Parathyroid adenoma (tissue), 2 donors: ENCODE measurements at regions not wholly inside any gene's neighbourhood (a gene's known extent, or its start where the extent isn't known, plus 50 kb on each side); places are given as distances from the start of the nearest gene placed in this dataset.
"Not testable (repeated sequence)": the region's sequence is repeated elsewhere in the genome, so short reads cannot be mapped to it uniquely, and the experiment has no call there.

ENCODE experiments used
- H2AFZ ChIP-seq: fragments of 300-600 bp; sonication (generic); one replicate; pipeline ENCODE4 v1.7.0; 2017; ENCODE audit warnings: antibody characterized with exemption, mild to moderate bottlenecking
- H3K27ac ChIP-seq: fragments of 300-600 bp; sonication (generic); one replicate; pipeline ENCODE4 v1.7.0; 2017
- H3K27me3 ChIP-seq: fragments of 300-600 bp; sonication (generic); one replicate; pipeline ENCODE4 v1.7.0; 2017; ENCODE audit warnings: low read length; ENCODE audit not compliant: control insufficient read depth, insufficient read depth
- H3K36me3 ChIP-seq: fragments of 300-600 bp; sonication (generic); one replicate; pipeline ENCODE4 v1.7.0; 2017; ENCODE audit warnings: low read length; ENCODE audit not compliant: control insufficient read depth, insufficient read depth
- H3K4me1 ChIP-seq: fragments of 300-600 bp; sonication (generic); one replicate; pipeline ENCODE4 v1.7.0; 2017; ENCODE audit warnings: control low read depth
- H3K4me2 ChIP-seq: fragments of 300-600 bp; sonication (generic); one replicate; pipeline ENCODE4 v1.7.0; 2017; ENCODE audit warnings: low read length
- H3K4me3 ChIP-seq: fragments of 300-600 bp; sonication (generic); one replicate; pipeline ENCODE4 v1.7.0; 2017; ENCODE audit warnings: low read depth, low read length
- H3K79me2 ChIP-seq: fragments of 300-600 bp; sonication (generic); one replicate; pipeline ENCODE4 v1.7.0; 2017; ENCODE audit warnings: control low read depth
- H3K9ac ChIP-seq: fragments of 300-600 bp; sonication (generic); one replicate; pipeline ENCODE4 v1.7.0; 2017; ENCODE audit warnings: mild to moderate bottlenecking
- H3K9me3 ChIP-seq: fragments of 300-600 bp; sonication (generic); one replicate; pipeline ENCODE4 v1.7.0; 2017; ENCODE audit warnings: low read length; ENCODE audit not compliant: control insufficient read depth
- CTCF ChIP-seq: fragments of 300-600 bp; sonication (generic); IDR thresholded peaks from one replicate; pipeline ENCODE4 v1.7.0; 2017; ENCODE audit warnings: antibody characterized with exemption, mild to moderate bottlenecking
- donor health status: primary hyperparathyroidism.

GRCh38 chr16:18152832-18153231 lies 183.7 kb downstream of the NPIPA8 start:
- not testable (repeated sequence) for H3K9me3 ChIP-seq, H3K79me2 ChIP-seq, H2AFZ ChIP-seq, H3K27me3 ChIP-seq, H3K4me2 ChIP-seq, H3K4me1 ChIP-seq, H3K4me3 ChIP-seq, H3K36me3 ChIP-seq, H3K9ac ChIP-seq, H3K27ac ChIP-seq

GRCh38 chr16:18148132-18148531 lies 188.4 kb downstream of the NPIPA8 start:
- H3K4me1 ChIP-seq, H3K27me3 ChIP-seq, H3K4me3 ChIP-seq, H3K4me2 ChIP-seq, H3K9ac ChIP-seq, H3K9me3 ChIP-seq, H2AFZ ChIP-seq, H3K79me2 ChIP-seq, H3K36me3 ChIP-seq, H3K27ac ChIP-seq: not testable (repeated sequence)

GRCh38 chr16:18146601-18147142 lies 189.9 kb downstream of the NPIPA8 start:
- not testable (repeated sequence) for H3K27ac ChIP-seq, H3K36me3 ChIP-seq, H3K4me3 ChIP-seq

GRCh38 chr16:18142066-18142465 lies 194.5 kb downstream of the NPIPA8 start:
- not testable (repeated sequence) for H3K79me2 ChIP-seq, H3K4me2 ChIP-seq, H3K4me3 ChIP-seq, H3K27ac ChIP-seq, H3K36me3 ChIP-seq, H3K4me1 ChIP-seq, H3K9ac ChIP-seq, H2AFZ ChIP-seq, H3K27me3 ChIP-seq, H3K9me3 ChIP-seq

More at GRCh38 chr16:18146601-18147142, 189.9 kb downstream of the NPIPA8 start:
- not testable (repeated sequence) for H3K9me3 ChIP-seq, H3K9ac ChIP-seq, H2AFZ ChIP-seq, H3K27me3 ChIP-seq, H3K4me2 ChIP-seq, H3K4me1 ChIP-seq, H3K79me2 ChIP-seq

- H2AFZ ChIP-seq, H3K4me3 ChIP-seq, H3K36me3 ChIP-seq, H3K27me3 ChIP-seq, H3K4me1 ChIP-seq, H3K79me2 ChIP-seq, H3K9ac ChIP-seq, H3K27ac ChIP-seq, H3K9me3 ChIP-seq, H3K4me2 ChIP-seq: not testable (repeated sequence)
Observed at GRCh38 chr16:18136288-18136687, 200.2 kb downstream of the NPIPA8 start.

- not testable (repeated sequence) for H3K79me2 ChIP-seq, H3K4me2 ChIP-seq, H3K9me3 ChIP-seq, H3K27ac ChIP-seq, H3K4me1 ChIP-seq, H3K27me3 ChIP-seq, H3K9ac ChIP-seq, H3K36me3 ChIP-seq, H3K4me3 ChIP-seq, H2AFZ ChIP-seq
Observed at GRCh38 chr16:18135024-18135423, 201.5 kb downstream of the NPIPA8 start.

GRCh38 chr16:18131587-18131986 lies 204.9 kb downstream of the NPIPA8 start:
- not testable (repeated sequence) for H3K9ac ChIP-seq, H3K4me2 ChIP-seq, H2AFZ ChIP-seq, H3K4me3 ChIP-seq, H3K27ac ChIP-seq, H3K79me2 ChIP-seq, H3K9me3 ChIP-seq, H3K36me3 ChIP-seq, H3K4me1 ChIP-seq, H3K27me3 ChIP-seq
- peak; percentile 72 for TF ChIP-seq CTCF

GRCh38 chr16:18130478-18131120 lies 205.9 kb downstream of the NPIPA8 start:
- H3K4me3 ChIP-seq, H3K27me3 ChIP-seq, H3K4me1 ChIP-seq, H3K36me3 ChIP-seq, H3K9me3 ChIP-seq, H3K79me2 ChIP-seq, H3K27ac ChIP-seq, H2AFZ ChIP-seq, H3K9ac ChIP-seq, H3K4me2 ChIP-seq: not testable (repeated sequence)

- not testable (repeated sequence) for H2AFZ ChIP-seq, H3K27me3 ChIP-seq, H3K4me1 ChIP-seq, H3K4me2 ChIP-seq, H3K9ac ChIP-seq, H3K4me3 ChIP-seq, H3K36me3 ChIP-seq, H3K9me3 ChIP-seq, H3K27ac ChIP-seq, H3K79me2 ChIP-seq
Observed at GRCh38 chr16:18127033-18127432, 209.5 kb downstream of the NPIPA8 start.

GRCh38 chr16:18119092-18119491 lies 217.4 kb downstream of the NPIPA8 start:
- not testable (repeated sequence) for H3K4me3 ChIP-seq, H3K4me2 ChIP-seq, H3K9me3 ChIP-seq, H3K79me2 ChIP-seq, H2AFZ ChIP-seq, H3K4me1 ChIP-seq, H3K27me3 ChIP-seq, H3K27ac ChIP-seq, H3K9ac ChIP-seq, H3K36me3 ChIP-seq
